Testis (tissue), 2 donors: ENCODE measurements at regions not wholly inside any gene's neighbourhood (a gene's known extent, or its start where the extent isn't known, plus 50 kb on each side); places are given as distances from the start of the nearest gene placed in this dataset.

Experiments
- DNase-seq: peaks from one replicate; pipeline ENCODE4 v3.0.0-alpha.2; 2019
- H3K27ac ChIP-seq, 2 donors: fragments of 200-600 bp; sonication (generic); one replicate each; pipeline ENCODE4 v1.5.1; 2019
- H3K27me3 ChIP-seq: fragments of 200-600 bp; sonication (generic); one replicate; pipeline ENCODE4 v1.5.1; 2019
- H3K36me3 ChIP-seq: fragments of 200-600 bp; sonication (generic); one replicate; pipeline ENCODE4 v1.5.1; 2017; ENCODE audit warnings: low read depth; ENCODE audit errors: missing control alignments
- H3K4me1 ChIP-seq: fragments of 200-600 bp; sonication (generic); one replicate; pipeline ENCODE4 v1.5.1; 2019
- H3K4me3 ChIP-seq, 2 donors: fragments of 200-600 bp; sonication (generic); one replicate each; pipeline ENCODE4 v1.5.1; 2017 to 2019
- H3K9me3 ChIP-seq: fragments of 200-600 bp; sonication (generic); one replicate; pipeline ENCODE4 v1.5.1; 2017
- POLR2A ChIP-seq: fragments of 450-650 bp; IDR thresholded peaks from one replicate; pipeline ENCODE4 v1.6.1; 2017; ENCODE audit warnings: antibody characterized with exemption, mild to moderate bottlenecking, moderate library complexity
- WGBS, 2 donors: methylation state at CpG; one replicate each; pipeline ENCODE4 v1.1.5; 2018; 5-methylcytosine and 5-hydroxymethylcytosine counted together
- intact Hi-C: fragments of 100-400 bp; cut with DNase I; formaldehyde crosslinking; loops from one replicate; pipeline ENCODE4 v1.15.1; 2023; ENCODE audit warnings: low total_unique reads
- TF ChIP-seq, protein P1 (sequence below), 3 experiments: fragments of 450-650 bp in 2 of 3; fragments of 200-600 bp in 1 of 3; sonication (generic) in 1 of 3; IDR thresholded peaks; one replicate each; pipeline ENCODE4 v1.5.1; 2016 to 2019; ENCODE audit warnings: antibody characterized with exemption in 3 of 3, mild to moderate bottlenecking in 2 of 3, moderate library complexity in 1 of 3

DNA sequence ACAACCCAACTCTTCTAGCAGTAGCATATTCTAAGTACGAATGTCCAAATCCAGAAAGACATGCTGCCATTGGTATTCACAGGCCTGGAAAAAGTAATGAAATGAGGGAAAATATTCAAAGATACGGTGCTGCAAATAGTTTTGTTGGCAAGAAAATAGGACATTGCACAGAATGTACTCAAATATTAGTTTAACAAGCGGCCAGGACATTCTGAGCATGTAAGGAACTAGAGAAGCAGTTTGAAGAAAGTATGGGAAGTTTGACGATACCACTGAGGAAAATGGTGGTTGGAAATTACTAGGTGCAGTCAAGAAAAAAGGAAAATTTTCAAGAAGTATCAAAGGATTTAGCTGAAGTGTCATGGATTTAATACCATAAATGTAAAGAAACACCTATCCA, 468.0 kb upstream of the GRIN3A start:
- WGBS, 2 donors, result 47 to 51% methylated on average over 4 of the region's 4 CpGs
- Histone ChIP-seq H3K4me1 (peaks cover 4% of the 10 kb centered on the region), H3K4me3 (no peak overlapping the region), H3K27ac (peak overlapping the region in 1 of 2 donors; percentile 32), H3K27me3 (no peaks in the 10 kb centered on the region), H3K36me3 (no peaks in the 10 kb centered on the region), H3K9me3 (no peaks in the 10 kb centered on the region)
- TF ChIP-seq POLR2A, result no peak
- no peak for DNase-seq
- intact Hi-C loops, result no loop called here

DNA sequence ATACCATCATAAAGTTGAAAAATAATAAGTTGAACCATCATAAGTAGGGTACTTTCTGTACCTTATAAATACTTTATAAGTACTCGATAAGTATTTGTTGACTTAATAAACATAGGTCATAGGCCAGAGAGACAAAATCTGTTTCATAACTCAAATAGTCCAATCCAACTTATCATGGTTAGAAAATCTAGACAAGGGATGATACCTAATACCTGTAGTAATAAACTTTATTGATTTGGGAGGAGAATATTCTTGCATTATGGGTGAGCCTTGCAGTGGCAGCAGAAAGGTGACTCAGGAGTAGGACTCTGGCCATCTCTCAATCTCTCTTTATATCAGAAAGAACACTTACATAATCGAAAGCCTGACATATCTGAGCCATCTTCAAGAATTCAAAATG, 466.8 kb upstream of the GRIN3A start:
- WGBS, 2 donors, result 82 to 91% methylated on average over 2 of the region's 2 CpGs
- Histone ChIP-seq H3K27ac (no peak overlapping the region), H3K36me3 (no peaks in the 10 kb centered on the region), H3K27me3 (no peaks in the 10 kb centered on the region), H3K4me1 (peaks cover 4% of the 10 kb centered on the region), H3K9me3 (no peaks in the 10 kb centered on the region), H3K4me3 (no peak overlapping the region)
- intact Hi-C loops, result no loop called here
- no peak for DNase-seq
- no peak for TF ChIP-seq POLR2A
- TF ChIP-seq, protein P1, sequence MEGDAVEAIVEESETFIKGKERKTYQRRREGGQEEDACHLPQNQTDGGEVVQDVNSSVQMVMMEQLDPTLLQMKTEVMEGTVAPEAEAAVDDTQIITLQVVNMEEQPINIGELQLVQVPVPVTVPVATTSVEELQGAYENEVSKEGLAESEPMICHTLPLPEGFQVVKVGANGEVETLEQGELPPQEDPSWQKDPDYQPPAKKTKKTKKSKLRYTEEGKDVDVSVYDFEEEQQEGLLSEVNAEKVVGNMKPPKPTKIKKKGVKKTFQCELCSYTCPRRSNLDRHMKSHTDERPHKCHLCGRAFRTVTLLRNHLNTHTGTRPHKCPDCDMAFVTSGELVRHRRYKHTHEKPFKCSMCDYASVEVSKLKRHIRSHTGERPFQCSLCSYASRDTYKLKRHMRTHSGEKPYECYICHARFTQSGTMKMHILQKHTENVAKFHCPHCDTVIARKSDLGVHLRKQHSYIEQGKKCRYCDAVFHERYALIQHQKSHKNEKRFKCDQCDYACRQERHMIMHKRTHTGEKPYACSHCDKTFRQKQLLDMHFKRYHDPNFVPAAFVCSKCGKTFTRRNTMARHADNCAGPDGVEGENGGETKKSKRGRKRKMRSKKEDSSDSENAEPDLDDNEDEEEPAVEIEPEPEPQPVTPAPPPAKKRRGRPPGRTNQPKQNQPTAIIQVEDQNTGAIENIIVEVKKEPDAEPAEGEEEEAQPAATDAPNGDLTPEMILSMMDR (IDR thresholded peaks at IDR 0.05), result no peak

DNA sequence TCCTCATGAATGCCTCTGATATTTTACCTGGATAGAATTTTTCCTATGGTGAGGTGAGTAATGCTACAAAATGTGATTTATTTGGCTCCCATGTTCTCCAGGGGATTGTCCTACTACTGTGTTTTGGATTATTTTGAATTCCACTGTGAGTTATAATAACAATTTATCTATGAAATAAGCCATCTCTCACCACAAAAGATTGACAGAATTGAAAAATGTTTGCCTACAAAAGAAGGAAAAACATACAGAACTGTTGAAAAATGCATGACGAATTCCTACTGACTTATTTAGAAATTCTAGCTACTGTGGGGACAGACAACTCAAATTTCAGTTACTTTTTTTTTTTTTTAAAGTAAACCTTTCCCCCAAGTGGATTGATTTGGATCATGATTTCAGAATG, 463.7 kb upstream of the GRIN3A start:
- WGBS, 2 donors, result 86 to 92% methylated on average over 1 of the region's 1 CpG
- no peaks in the 10 kb centered on the region for H3K36me3 ChIP-seq
- TF ChIP-seq POLR2A, result no peak
- TF ChIP-seq, protein P1 (IDR thresholded peaks at IDR 0.05), result no peak
- no peak overlapping the region for H3K4me3 ChIP-seq
- H3K4me1 ChIP-seq, result no peaks in the 10 kb centered on the region
- no peak overlapping the region for H3K27ac ChIP-seq
- no peak for DNase-seq
- H3K9me3 ChIP-seq, result no peaks in the 10 kb centered on the region
- no peaks in the 10 kb centered on the region for H3K27me3 ChIP-seq
- intact Hi-C loops, result no loop called here

DNA sequence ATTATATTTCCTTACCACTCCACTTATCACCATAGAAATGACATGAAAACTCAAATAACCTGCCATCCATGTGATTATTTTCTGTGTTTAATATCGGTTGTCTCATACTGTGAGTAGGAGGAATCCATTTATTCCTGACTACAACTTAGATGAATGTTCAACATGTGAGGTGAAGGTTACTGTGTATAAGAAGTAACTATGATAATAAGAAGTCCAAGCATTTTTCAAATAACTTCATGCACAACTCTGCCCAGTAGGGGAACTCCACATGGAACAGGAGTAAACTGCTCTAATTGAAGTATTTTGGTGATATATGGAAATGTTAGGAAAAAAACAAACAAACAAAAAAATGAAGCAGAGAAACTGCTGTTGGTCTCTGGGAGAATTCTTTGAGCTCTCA, 447.5 kb upstream of the GRIN3A start:
- intact Hi-C loops, result no loop called here
- H3K36me3 ChIP-seq, result no peaks in the 10 kb centered on the region
- TF ChIP-seq, protein P1 (IDR thresholded peaks at IDR 0.05), result no peak
- TF ChIP-seq POLR2A, result no peak
- 26 to 44% methylated on average over 1 of the region's 1 CpG for WGBS, 2 donors
- DNase-seq, result no peak
- no peak overlapping the region for H3K4me3 ChIP-seq
- no peaks in the 10 kb centered on the region for H3K9me3 ChIP-seq
- H3K27ac ChIP-seq, result no peak overlapping the region
- peaks cover 15% of the 10 kb centered on the region for H3K4me1 ChIP-seq
- no peaks in the 10 kb centered on the region for H3K27me3 ChIP-seq

DNA sequence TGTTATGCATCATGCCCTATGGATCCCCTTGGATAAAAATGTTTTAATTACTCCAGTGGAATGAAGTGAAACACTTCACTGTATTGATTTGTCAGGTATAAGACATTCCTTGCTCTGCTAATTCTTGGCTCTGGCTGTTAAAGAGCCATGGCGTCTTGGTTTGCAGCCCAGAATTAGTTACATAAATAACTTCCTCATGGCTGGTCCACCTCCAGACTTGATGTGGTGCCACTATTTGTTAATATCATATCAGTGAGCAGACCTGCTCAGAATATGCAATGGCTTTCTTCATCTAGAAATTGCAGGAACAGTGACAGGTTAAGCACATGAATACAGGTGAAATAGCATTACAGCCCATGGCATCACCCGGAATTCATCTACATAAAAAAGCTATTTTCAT, 446.9 kb upstream of the GRIN3A start:
- H3K9me3 ChIP-seq, result no peaks in the 10 kb centered on the region
- no peak overlapping the region for H3K27ac ChIP-seq
- intact Hi-C loops, result no loop called here
- peaks cover 15% of the 10 kb centered on the region for H3K4me1 ChIP-seq
- H3K4me3 ChIP-seq, result no peak overlapping the region
- H3K36me3 ChIP-seq, result no peaks in the 10 kb centered on the region
- TF ChIP-seq, protein P1 (IDR thresholded peaks at IDR 0.05), result no peak
- no peak for TF ChIP-seq POLR2A
- WGBS, 2 donors, result 69 to 73% methylated on average over 2 of the region's 2 CpGs
- no peaks in the 10 kb centered on the region for H3K27me3 ChIP-seq
- peak; percentile 19 for DNase-seq
